A549 (cell line): ENCODE measurements at regions not wholly inside any gene's neighbourhood (a gene's known extent, or its start where the extent isn't known, plus 50 kb on each side); places are given as distances from the start of the nearest gene placed in this dataset.

ENCODE experiments used
- ATAC-seq, 2 experiments: fragments of 200-7000 bp in 1 of 2; fragments of >200 bp in 1 of 2; cut with Nextera tagmentation in 1 of 2; cut with Tn5 transposase in 1 of 2; 3 replicates each; pipeline versions ENCODE4 v1.8.0 to v1.9.1; 2018 to 2020; ENCODE audit warnings: mild to moderate bottlenecking in 1 of 2, moderate library complexity in 1 of 2
- CTCF ChIA-PET: fragments of 300-600 bp; sonication (Branson Sonifier 250); formaldehyde crosslinking; extraction: SDS; loops from one replicate; lab custom pipeline; 2021; ENCODE audit warnings: antibody characterized with exemption, inconsistent platforms; lab: Yijun Ruan, JAX
- POLR2A ChIA-PET: fragments of 350-600 bp; formaldehyde crosslinking; extraction: SDS; loops from one replicate; lab custom pipeline; 2021; ENCODE audit warnings: antibody characterized with exemption, inconsistent platforms; lab: Yijun Ruan, JAX
- DNase-seq, 2 experiments: peaks; one replicate each; pipeline versions ENCODE4 v3.0.0 to v3.0.0-alpha.2; 2011 to 2016; ENCODE audit warnings: low read depth in 1 of 2, low spot score in 1 of 2
- FAIRE-seq: peaks from 2 replicates; lab custom pipeline; 2011; peaks lifted over from hg19 to GRCh38; lab: Jason Lieb, UNC
- H3K27ac ChIP-seq, 2 experiments: fragments of >200 bp; sonication (Bioruptor Twin); formaldehyde crosslinking; 3 replicates each; pipeline ENCODE4 v1.5.1; 2016 to 2017
- H3K4me1 ChIP-seq: fragments of >200 bp; sonication (Bioruptor Twin); formaldehyde crosslinking; 3 replicates; pipeline ENCODE4 v1.6.1; 2016
- H3K4me2 ChIP-seq: fragments of >200 bp; sonication (Bioruptor Twin); formaldehyde crosslinking; 3 replicates; pipeline ENCODE4 v1.6.1; 2016
- H3K4me3 ChIP-seq: fragments of >200 bp; sonication (Bioruptor Twin); formaldehyde crosslinking; 3 replicates; pipeline ENCODE4 v1.5.1; 2016
- H3K9me3 ChIP-seq: fragments of >200 bp; sonication (Bioruptor Twin); formaldehyde crosslinking; 3 replicates; pipeline ENCODE4 v1.6.1; 2016
- BHLHE40 ChIP-seq: IDR thresholded peaks from 2 replicates; pipeline ENCODE4 v1.6.1; 2012; ENCODE audit warnings: low read depth, low read length, inconsistent platforms
- CBX8 ChIP-seq: fragments of 200-600 bp; sonication (generic); IDR thresholded peaks from 2 replicates; pipeline ENCODE4 v1.6.1; 2016
- CHD2 ChIP-seq: fragments of 150-350 bp; IDR thresholded peaks from 2 replicates; pipeline ENCODE4 v1.6.1; 2014; ENCODE audit warnings: low read length; ENCODE audit not compliant: partially characterized antibody
- EHMT2 ChIP-seq: fragments of 200-600 bp; sonication (generic); IDR thresholded peaks from 2 replicates; pipeline ENCODE4 v1.6.1; 2016; ENCODE audit warnings: antibody characterized with exemption, low read depth, mild to moderate bottlenecking, moderate library complexity
- EP300 ChIP-seq, 2 experiments: fragments of >200 bp; sonication (Bioruptor Twin); formaldehyde crosslinking; IDR thresholded peaks; 2 replicates in 1 of 2; 3 replicates in 1 of 2; pipeline ENCODE4 v1.6.1; 2016 to 2017
- FOSL2 ChIP-seq, 2 experiments: fragments of 450-650 bp in 1 of 2; fragments of >200 bp in 1 of 2; sonication (Bioruptor Twin) in 1 of 2; formaldehyde crosslinking; IDR thresholded peaks; 2 replicates each; pipeline versions ENCODE4 v1.5.0 to v1.6.1; 2016 to 2020; ENCODE audit warnings: mild to moderate bottlenecking in 1 of 2, moderate library complexity in 1 of 2
- FOXS1 ChIP-seq: fragments of 250-450 bp; sonication (Bioruptor Pico); IDR thresholded peaks from 2 replicates; pipeline ENCODE4 v1.5.0; 2020; ENCODE audit warnings: mild to moderate bottlenecking, moderate library complexity
- HOXA7 ChIP-seq: fragments of 250-450 bp; sonication (Bioruptor Pico); IDR thresholded peaks from 2 replicates; pipeline ENCODE4 v1.5.0; 2020; ENCODE audit warnings: mild to moderate bottlenecking, moderate library complexity
- JUN ChIP-seq, 2 experiments: fragments of >200 bp; sonication (Bioruptor Twin); formaldehyde crosslinking; IDR thresholded peaks; 2 replicates in 1 of 2; 3 replicates in 1 of 2; pipeline ENCODE4 v1.6.1; 2016 to 2017
- JUNB ChIP-seq: fragments of >200 bp; sonication (Bioruptor Twin); formaldehyde crosslinking; IDR thresholded peaks from 2 replicates; pipeline ENCODE4 v1.6.1; 2016
- KDM1A ChIP-seq: fragments of 200-600 bp; sonication (generic); IDR thresholded peaks from 2 replicates; pipeline ENCODE4 v1.6.1; 2016; ENCODE audit warnings: low read depth, mild to moderate bottlenecking
- MAFK ChIP-seq: fragments of 450-650 bp; IDR thresholded peaks from 2 replicates; pipeline ENCODE4 v1.6.1; 2014; ENCODE audit not compliant: partially characterized antibody
- MYC ChIP-seq: IDR thresholded peaks from 2 replicates; pipeline ENCODE4 v1.6.1; 2012; ENCODE audit warnings: mild to moderate bottlenecking, inconsistent platforms, low read length, improper control_type of control experiment, borderline replicate concordance
- NPAS2 ChIP-seq: fragments of 250-450 bp; sonication (Bioruptor Pico); IDR thresholded peaks from 2 replicates; pipeline ENCODE4 v1.8.0; 2022; ENCODE audit warnings: mild to moderate bottlenecking, moderate library complexity, borderline replicate concordance
- NR3C1 ChIP-seq: fragments of >200 bp; sonication (Bioruptor Twin); formaldehyde crosslinking; IDR thresholded peaks from 3 replicates; pipeline ENCODE4 v1.6.1; 2017
- PHF8 ChIP-seq: fragments of 200-600 bp; sonication (generic); IDR thresholded peaks from 2 replicates; pipeline ENCODE4 v1.6.1; 2016; ENCODE audit warnings: low read depth, mild to moderate bottlenecking, antibody characterized with exemption, moderate library complexity, borderline replicate concordance
- POLR2A ChIP-seq: IDR thresholded peaks from 2 replicates; pipeline ENCODE4 v1.6.1; 2012; ENCODE audit warnings: mild to moderate bottlenecking, low read length
- RCOR1 ChIP-seq: fragments of 150-350 bp; IDR thresholded peaks from 2 replicates; pipeline ENCODE4 v1.6.1; 2014; ENCODE audit warnings: antibody characterized with exemption, low read length, low read depth
- RNF2 ChIP-seq: fragments of 200-600 bp; sonication (generic); IDR thresholded peaks from 2 replicates; pipeline ENCODE4 v1.6.1; 2016; ENCODE audit warnings: low read depth, mild to moderate bottlenecking, antibody characterized with exemption, moderate library complexity, borderline replicate concordance
- SMC3 ChIP-seq: fragments of >200 bp; sonication (Bioruptor Twin); formaldehyde crosslinking; IDR thresholded peaks from 3 replicates; pipeline ENCODE4 v1.6.1; 2018; ENCODE audit warnings: inconsistent platforms
- SREBF2 ChIP-seq: fragments of 450-650 bp; IDR thresholded peaks from 2 replicates; pipeline ENCODE4 v1.6.1; 2014; ENCODE audit warnings: mild to moderate bottlenecking, moderate library complexity
- TP53 ChIP-seq: fragments of 250-450 bp; sonication (Bioruptor Pico); IDR thresholded peaks from 2 replicates; pipeline ENCODE4 v1.5.0; 2021; ENCODE audit warnings: mild to moderate bottlenecking, moderate library complexity
- ZFP36 ChIP-seq: fragments of 450-650 bp; IDR thresholded peaks from 2 replicates; pipeline ENCODE4 v1.6.1; 2014; ENCODE audit warnings: borderline replicate concordance; ENCODE audit not compliant: partially characterized antibody
- ZSCAN20 ChIP-seq: fragments of 250-450 bp; sonication (Bioruptor Pico); IDR thresholded peaks from 2 replicates; pipeline ENCODE4 v1.8.0; 2022; ENCODE audit warnings: mild to moderate bottlenecking, moderate library complexity
- WGBS: methylation state at CpG from one replicate; pipeline ENCODE4 v1.1.6; 2017; ENCODE audit errors: missing lambda C conversion rate; 5-methylcytosine and 5-hydroxymethylcytosine counted together
- TF ChIP-seq, protein P1 (sequence below): fragments of 150-350 bp; IDR thresholded peaks from 2 replicates; pipeline ENCODE4 v1.6.1; 2014; ENCODE audit warnings: low read depth, mild to moderate bottlenecking, low read length

DNA sequence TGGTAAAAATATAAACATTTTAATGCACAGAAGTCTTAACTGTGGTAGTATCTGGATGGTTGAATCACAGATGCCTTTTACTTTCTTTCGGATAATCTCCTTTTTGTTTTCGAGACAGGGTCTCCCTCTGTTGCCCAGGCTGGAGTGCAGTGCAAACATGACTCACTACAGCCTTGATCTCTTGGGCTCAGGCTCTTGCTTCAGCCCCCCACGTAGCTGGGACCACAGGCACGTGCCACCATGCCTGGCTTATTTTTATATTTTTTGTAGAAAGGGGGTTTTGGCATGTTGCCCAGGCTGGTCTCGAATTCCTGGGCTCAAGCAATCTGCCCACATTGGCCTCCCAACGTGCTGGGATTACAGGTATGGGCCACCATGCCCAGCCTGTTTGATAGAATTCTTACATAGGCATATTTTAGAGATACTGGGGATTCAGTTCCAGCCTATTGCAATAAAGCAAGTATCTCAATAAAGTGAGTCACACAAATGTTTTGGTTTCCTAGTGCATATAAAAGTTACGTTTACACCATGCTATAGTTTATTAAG, 99.2 kb downstream of the SNAPC1 start:
- CTCF ChIA-PET = interaction anchor here (0.8 to 1.7 kb wide), 2 partner anchors 23 to 43 kb away, joined by 3 to 4 read pairs; no protein-coding TSS in a partner anchor
- ATAC-seq (no peak), DNase-seq (no peak), FAIRE-seq (no peak)
- no peaks in the 10 kb centered on the region for H3K4me1 ChIP-seq
- no peak overlapping the region for H3K4me2 ChIP-seq
- H3K4me3 ChIP-seq = no peak overlapping the region
- POLR2A ChIA-PET = no interaction called here
- H3K9me3 ChIP-seq = no peaks in the 10 kb centered on the region
- 28% methylated on average over 7 of the region's 7 CpGs for WGBS
- no peak for TF ChIP-seq MYC
- no peak for TF ChIP-seq POLR2A
- no peak for TF ChIP-seq JUNB
- no peak for TF ChIP-seq FOSL2 (IDR thresholded peaks at IDR 0.05)
- no peak for TF ChIP-seq FOSL2 (CRISPR knock-in tag; IDR thresholded peaks at IDR 0.05)
- TF ChIP-seq SREBF2 = no peak
- no peak for TF ChIP-seq ZFP36
- TF ChIP-seq NPAS2 (CRISPR knock-in tag) = no peak
- no peak for TF ChIP-seq RCOR1
- no peak for TF ChIP-seq CBX8
- no peak overlapping the region for H3K27ac ChIP-seq

DNA sequence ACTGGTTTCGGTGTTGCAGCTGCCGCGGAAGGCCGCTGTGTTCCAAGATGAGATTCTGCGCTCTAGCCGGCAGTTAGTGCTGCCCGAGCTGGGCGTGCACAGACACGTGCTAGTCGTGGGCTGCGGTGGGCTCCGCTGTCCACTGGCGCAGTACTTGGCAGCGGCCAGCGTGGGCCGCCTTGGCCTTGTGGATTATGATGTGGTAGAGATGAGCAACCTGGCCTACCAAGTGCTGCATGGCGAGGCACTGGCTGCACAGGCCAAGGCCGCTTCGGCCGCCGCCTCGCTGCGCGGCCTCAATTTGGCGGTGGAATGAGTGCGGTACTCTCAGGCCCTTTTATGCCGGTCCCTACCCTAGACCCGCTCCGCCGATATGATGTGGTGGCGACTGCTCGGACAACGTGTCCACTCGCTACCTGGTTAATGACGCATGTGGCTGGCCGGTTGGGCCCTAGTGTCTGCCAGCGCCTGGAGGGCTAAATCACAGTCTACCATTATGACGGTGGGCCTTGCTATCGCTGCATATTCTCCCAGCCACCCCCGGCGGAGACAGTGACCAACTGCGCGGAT, 102.2 kb downstream of the SNAPC1 start:
- Histone ChIP-seq H3K9me3 (peaks cover under 1% of the 10 kb centered on the region; the same call in 1 of the 3 replicates), H3K4me3 (no peak overlapping the region), H3K27ac (no peak overlapping the region), H3K4me1 (peaks cover 5% of the 10 kb centered on the region; the same call in 1 of the 3 replicates), H3K4me2 (no peak overlapping the region)
- TF ChIP-seq PHF8 = no peak
- no peak for TF ChIP-seq SMC3
- TF ChIP-seq TP53 = no peak
- TF ChIP-seq BHLHE40 = no peak
- no peak for TF ChIP-seq HOXA7
- no peak for TF ChIP-seq RCOR1
- TF ChIP-seq CHD2 = no peak
- TF ChIP-seq POLR2A = no peak
- no peak for TF ChIP-seq EHMT2
- no peak for TF ChIP-seq FOXS1 (CRISPR knock-in tag)
- TF ChIP-seq JUN (IDR thresholded peaks at IDR 0.05) = no peak
- ChIA-PET POLR2A (no interaction called here), CTCF (interaction anchor here (1.6 kb wide), 1 partner anchor 27 kb away, joined by 3 read pairs; no protein-coding TSS in a partner anchor)
- DNase-seq (no peak), ATAC-seq (no peak), FAIRE-seq (no peak)
- 94% methylated on average over 42 of the region's 43 CpGs for WGBS

DNA sequence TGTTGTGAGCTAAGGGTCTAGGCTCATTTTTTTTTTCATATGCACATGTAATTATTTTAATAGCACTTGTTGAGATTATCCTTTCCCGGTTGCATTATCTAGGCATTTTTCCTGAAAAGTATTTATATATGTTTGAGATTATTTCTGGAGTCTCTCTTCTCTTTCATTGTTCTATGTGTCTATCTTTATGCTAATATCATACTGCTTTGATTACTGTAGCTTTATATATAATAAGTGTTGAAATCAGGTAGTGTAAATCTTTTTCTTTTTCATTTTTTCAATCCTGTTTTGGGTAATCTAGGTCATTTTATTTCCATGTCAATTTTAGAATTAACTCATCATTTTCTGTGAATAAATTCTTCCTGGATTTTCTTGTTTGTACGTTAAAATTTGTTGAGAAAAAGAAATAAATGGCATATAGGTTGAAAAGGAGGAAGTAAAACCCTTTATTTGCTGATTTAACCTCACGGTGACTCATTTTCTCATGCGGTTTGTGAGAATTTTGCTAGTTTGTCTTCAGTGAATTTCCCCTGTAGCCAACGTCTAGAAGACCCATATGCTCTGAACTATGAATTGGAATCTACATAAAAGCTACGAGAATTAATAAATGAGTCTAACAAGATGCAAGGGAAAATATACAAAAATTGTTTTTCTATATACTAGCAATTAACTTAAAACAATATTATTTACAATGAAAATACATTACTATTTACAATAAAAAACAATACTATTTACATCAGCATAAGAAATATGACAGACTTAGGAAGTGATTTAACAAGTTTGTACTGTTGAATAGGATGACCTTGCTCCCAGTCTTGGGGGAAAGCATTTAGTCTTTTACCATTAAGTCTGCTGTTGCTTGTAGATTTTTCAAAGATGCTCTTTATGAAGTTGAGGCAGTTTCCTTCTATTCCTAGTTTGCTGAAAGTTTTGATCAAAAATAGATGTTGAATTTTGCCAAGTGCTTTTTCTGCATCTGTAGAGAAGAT, 105.0 kb downstream of the SNAPC1 start:
- no peak overlapping the region for H3K27ac ChIP-seq
- DNase-seq = peak in 1 of 2 experiments; percentile 33
- TF ChIP-seq PHF8 (no peak), FOXS1 (CRISPR knock-in tag) (no peak), FOSL2 (IDR thresholded peaks at IDR 0.05) (no peak), FOSL2 (CRISPR knock-in tag; IDR thresholded peaks at IDR 0.05) (no peak), POLR2A (no peak), HOXA7 (no peak), NR3C1 (no peak), KDM1A (no peak), SMC3 (no peak), ZSCAN20 (CRISPR knock-in tag) (no peak), MAFK (no peak), CHD2 (no peak), ZFP36 (no peak), EP300 (IDR thresholded peaks at IDR 0.05) (no peak), RNF2 (no peak)
- TF ChIP-seq, protein P1, sequence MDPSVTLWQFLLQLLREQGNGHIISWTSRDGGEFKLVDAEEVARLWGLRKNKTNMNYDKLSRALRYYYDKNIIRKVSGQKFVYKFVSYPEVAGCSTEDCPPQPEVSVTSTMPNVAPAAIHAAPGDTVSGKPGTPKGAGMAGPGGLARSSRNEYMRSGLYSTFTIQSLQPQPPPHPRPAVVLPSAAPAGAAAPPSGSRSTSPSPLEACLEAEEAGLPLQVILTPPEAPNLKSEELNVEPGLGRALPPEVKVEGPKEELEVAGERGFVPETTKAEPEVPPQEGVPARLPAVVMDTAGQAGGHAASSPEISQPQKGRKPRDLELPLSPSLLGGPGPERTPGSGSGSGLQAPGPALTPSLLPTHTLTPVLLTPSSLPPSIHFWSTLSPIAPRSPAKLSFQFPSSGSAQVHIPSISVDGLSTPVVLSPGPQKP = no peak
- 13% methylated on average over 6 of the region's 6 CpGs for WGBS
- no peak overlapping the region for H3K4me3 ChIP-seq
- FAIRE-seq = peak; percentile 36
- CTCF ChIA-PET = no interaction called here
- POLR2A ChIA-PET = no interaction called here
- H3K4me2 ChIP-seq = peak overlapping the region; percentile 22; the same call in 1 of the 3 replicates
- ATAC-seq = no peak
- peaks cover 18% of the 10 kb centered on the region; the same call in 2 of the 3 replicates for H3K9me3 ChIP-seq
- H3K4me1 ChIP-seq = peaks cover 5% of the 10 kb centered on the region; the same call in 1 of the 3 replicates
